ENCODE measurements at regions not wholly inside any gene's neighbourhood (a gene's known extent, or its start where the extent isn't known, plus 50 kb on each side); places are given as distances from the start of the nearest gene placed in this dataset.

GRCh38 chr7:159271781-159272180 lies 127.1 kb upstream of the VIPR2 start:
- H3K4me2 ChIP-seq (ENCODE audit: low read depth, low read length) = no peak overlapping the region
- no peaks in the 10 kb centered on the region for H3K4me1 ChIP-seq (ENCODE audit: insufficient read depth, low read length)
- intact Hi-C loops (cut with micrococcal nuclease; ENCODE audit: unreplicated experiment) = no loop called here
- H2AFZ ChIP-seq (ENCODE audit: low read length) = no peak overlapping the region
- FAIRE-seq = no peak
- no peak overlapping the region for H3K9ac ChIP-seq (ENCODE audit: insufficient read depth, low read depth, low read length)
- H3K9me3 ChIP-seq (ENCODE audit: low read length) = peaks cover 34% of the 10 kb centered on the region
- H4K20me1 ChIP-seq (ENCODE audit: insufficient read depth, low read length) = no peaks in the 10 kb centered on the region
- no peak for DNase-seq (ENCODE audit: low spot score)
- in situ Hi-C loops (cut with HindIII; ENCODE audit: extremely low pct_ligation_motif_present, low pct_unique_long_range_greater_than_20kb) = no loop called here
- no peak overlapping the region for H3K27ac ChIP-seq (ENCODE audit: extremely low read length, insufficient read depth, low read length)
- H3K36me3 ChIP-seq (replicated peaks in 1 of 2; ENCODE audit: control insufficient read depth in 1 of 2, insufficient read depth in 2 of 2, low read length in 2 of 2) = no peaks in the 10 kb centered on the region
- BruUV-seq (replicated peaks) = no TSS peak
- no peaks in the 10 kb centered on the region for H3K79me2 ChIP-seq (ENCODE audit: insufficient read depth, low read length)
- POLR2A ChIA-PET = no interaction called here
- no peak for ATAC-seq
- H3K27me3 ChIP-seq (ENCODE audit: control insufficient read depth in 1 of 2, insufficient read depth in 2 of 2, low read length in 2 of 2) = no peaks in the 10 kb centered on the region
- CTCF ChIA-PET (ENCODE audit: low intra/inter-chr PET ratio, low total read pairs) = no interaction called here
- H3K4me3 ChIP-seq (replicated peaks in 1 of 3; ENCODE audit: insufficient read depth in 1 of 3, low read depth in 2 of 3, low read length in 3 of 3) = no peak overlapping the region
- no peak for TF ChIP-seq SMAD9 (CRISPR knock-in tag; IDR thresholded peaks at IDR 0.05)
- TF ChIP-seq HIVEP1 (CRISPR knock-in tag; IDR thresholded peaks at IDR 0.05) = no peak
- no peak for TF ChIP-seq ZNF546 (CRISPR knock-in tag; conservative IDR thresholded peaks at IDR 0.05)
- TF ChIP-seq ZNF138 (CRISPR knock-in tag; IDR thresholded peaks at IDR 0.05; ENCODE audit: low read depth) = no peak
- TF ChIP-seq PAXIP1 (CRISPR knock-in tag; conservative IDR thresholded peaks at IDR 0.05) = no peak
- no peak for TF ChIP-seq TEAD2 (CRISPR knock-in tag; IDR thresholded peaks at IDR 0.05)
- no peak for TF ChIP-seq ZNF383 (CRISPR knock-in tag; IDR thresholded peaks at IDR 0.05; ENCODE audit: borderline replicate concordance)
- TF ChIP-seq ZNF572 (CRISPR knock-in tag; IDR thresholded peaks at IDR 0.05) = no peak
- 0% methylated on average over 1 of the region's 1 CpG for WGBS (ENCODE audit: low lambda C conversion rate)
